ENCODE measurements at regions not wholly inside any gene's neighbourhood (a gene's known extent, or its start where the extent isn't known, plus 50 kb on each side); places are given as distances from the start of the nearest gene placed in this dataset.

DNA sequence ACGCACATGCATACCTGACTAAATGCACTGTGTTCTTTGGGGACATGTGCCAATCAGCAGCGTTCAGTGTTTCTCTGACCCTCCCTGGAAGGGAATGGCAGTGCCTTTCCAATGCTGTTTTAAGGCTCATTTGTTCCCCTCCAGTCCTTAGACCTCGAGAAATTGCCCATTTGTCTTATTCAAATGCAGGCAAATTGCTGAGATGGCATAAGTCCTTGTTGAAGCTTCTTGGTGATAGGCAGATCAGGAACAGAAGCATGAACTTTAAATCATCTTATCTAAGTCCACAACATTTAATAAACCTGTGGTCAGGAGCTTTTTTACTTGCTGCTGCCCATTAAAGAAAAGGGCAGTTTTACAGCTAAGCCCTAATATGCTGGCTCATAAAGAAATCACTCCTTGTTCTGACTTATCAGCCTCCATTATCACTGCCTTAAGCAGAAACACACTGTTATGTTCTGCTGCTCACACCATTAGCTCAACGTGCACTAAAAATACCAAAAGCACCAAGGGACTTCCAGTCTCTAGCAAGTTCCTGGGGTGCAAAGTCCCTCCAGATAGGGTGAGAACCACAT, 112.9 kb upstream of the LRFN2 start:
- no peak for DNase-seq
- no peak for ATAC-seq
- peaks cover 5 to 30% (median 11%) of the 10 kb centered on the region in 5 donors for H3K27me3 Mint-ChIP-seq
- no peaks in the 10 kb centered on the region for H3K4me1 Mint-ChIP-seq
- POLR2A ChIA-PET, result no interaction called here
- intact Hi-C loops (cut with micrococcal nuclease), result no loop called here
- Histone ChIP-seq H3K4me3 (ENCODE audit: low read length) (no peak overlapping the region), H3K27me3 (ENCODE audit: control insufficient read depth in 2 of 2, insufficient read depth in 2 of 2, low read length in 2 of 2) (no peaks in the 10 kb centered on the region), H3K36me3 (ENCODE audit: control insufficient read depth in 2 of 3, insufficient read depth in 3 of 3, low read length in 3 of 3) (no peaks in the 10 kb centered on the region), H3K27ac (ENCODE audit: low read depth, low read length) (no peak overlapping the region), H3K9me3 (ENCODE audit: control insufficient read depth in 2 of 3, low read length in 3 of 3) (no peaks in the 10 kb centered on the region), H3K4me1 (ENCODE audit: control insufficient read depth in 2 of 2, insufficient read depth in 2 of 2, low read length in 2 of 2) (no peaks in the 10 kb centered on the region)
- no peaks in the 10 kb centered on the region for H3K9me3 Mint-ChIP-seq
- no peak overlapping the region for H3K4me3 Mint-ChIP-seq
- no peak overlapping the region for H3K27ac Mint-ChIP-seq
- CTCF ChIA-PET, result no interaction called here
- no peaks in the 10 kb centered on the region for H3K36me3 Mint-ChIP-seq

DNA sequence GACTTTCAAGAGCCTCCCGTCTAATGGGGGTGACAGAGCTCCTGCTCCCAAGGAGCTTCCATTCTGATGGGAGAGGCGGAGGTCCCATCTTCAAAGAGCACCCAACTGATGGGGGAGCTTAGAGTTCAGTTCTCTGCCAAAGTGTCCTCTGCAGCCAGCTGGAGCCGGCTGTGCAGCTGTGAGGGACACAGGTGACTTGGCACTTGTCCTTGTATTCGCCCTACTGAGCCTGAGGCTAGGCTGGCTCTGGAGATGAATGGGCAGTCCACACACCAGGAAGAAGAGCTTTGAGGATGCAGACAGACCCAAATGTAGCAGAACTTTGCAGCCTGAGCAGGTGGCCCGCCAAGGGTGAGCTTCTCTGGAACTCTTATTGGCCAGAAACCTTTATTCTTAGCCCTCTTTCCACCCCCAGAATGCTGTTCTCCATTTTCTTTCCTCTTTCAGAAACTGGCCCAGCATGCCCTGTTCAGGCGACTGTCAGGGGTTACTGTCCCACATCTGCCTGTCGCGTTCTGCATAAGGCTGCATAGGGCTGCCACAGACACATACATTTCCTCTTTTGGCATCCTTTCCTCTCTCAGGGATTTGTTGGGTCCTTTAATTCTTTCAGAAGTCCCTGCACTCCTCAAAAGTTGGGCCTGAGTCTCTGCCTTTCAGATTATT, 108.7 kb upstream of the LRFN2 start:
- no peak overlapping the region for H3K4me3 ChIP-seq (ENCODE audit: low read length)
- no peak overlapping the region for H3K4me3 Mint-ChIP-seq
- DNase-seq, result no peak
- H3K27ac ChIP-seq (ENCODE audit: low read depth, low read length), result no peak overlapping the region
- H3K36me3 ChIP-seq (ENCODE audit: control insufficient read depth in 2 of 3, insufficient read depth in 3 of 3, low read length in 3 of 3), result no peaks in the 10 kb centered on the region
- H3K27ac Mint-ChIP-seq, result no peak overlapping the region
- no peaks in the 10 kb centered on the region for H3K27me3 ChIP-seq (ENCODE audit: control insufficient read depth in 2 of 2, insufficient read depth in 2 of 2, low read length in 2 of 2)
- H3K4me1 Mint-ChIP-seq, result no peaks in the 10 kb centered on the region
- CTCF ChIA-PET, result no interaction called here
- ATAC-seq, result no peak
- intact Hi-C loops (cut with micrococcal nuclease), result no loop called here
- no peaks in the 10 kb centered on the region for H3K9me3 Mint-ChIP-seq
- H3K36me3 Mint-ChIP-seq, result no peaks in the 10 kb centered on the region
- POLR2A ChIA-PET, result no interaction called here
- no peaks in the 10 kb centered on the region for H3K9me3 ChIP-seq (ENCODE audit: control insufficient read depth in 2 of 3, low read length in 3 of 3)
- H3K27me3 Mint-ChIP-seq, result peaks cover 0 to 10% (median 0%) of the 10 kb centered on the region in 5 donors
- H3K4me1 ChIP-seq (ENCODE audit: control insufficient read depth in 2 of 2, insufficient read depth in 2 of 2, low read length in 2 of 2), result no peaks in the 10 kb centered on the region

DNA sequence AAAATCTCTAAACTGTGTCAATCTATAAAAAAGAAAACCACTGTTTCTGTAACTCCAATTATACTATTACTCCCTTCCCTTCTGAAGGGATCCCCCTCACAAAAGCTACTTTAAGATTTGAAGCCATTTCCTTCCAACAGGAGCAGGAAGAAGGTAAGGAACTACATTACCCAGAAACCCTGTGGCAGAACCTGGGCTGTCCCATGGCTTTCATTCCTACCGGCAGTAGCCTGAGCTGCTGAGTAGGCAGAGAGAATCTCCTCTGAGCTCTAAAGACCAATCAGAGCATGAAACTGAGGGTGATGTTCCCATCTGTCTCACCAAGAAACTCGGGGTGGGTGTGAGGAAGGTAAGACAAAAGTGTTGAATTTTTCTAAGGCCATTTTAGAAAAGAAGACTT, 108.0 kb upstream of the LRFN2 start:
- CTCF ChIA-PET, result no interaction called here
- intact Hi-C loops (cut with micrococcal nuclease), result no loop called here

DNA sequence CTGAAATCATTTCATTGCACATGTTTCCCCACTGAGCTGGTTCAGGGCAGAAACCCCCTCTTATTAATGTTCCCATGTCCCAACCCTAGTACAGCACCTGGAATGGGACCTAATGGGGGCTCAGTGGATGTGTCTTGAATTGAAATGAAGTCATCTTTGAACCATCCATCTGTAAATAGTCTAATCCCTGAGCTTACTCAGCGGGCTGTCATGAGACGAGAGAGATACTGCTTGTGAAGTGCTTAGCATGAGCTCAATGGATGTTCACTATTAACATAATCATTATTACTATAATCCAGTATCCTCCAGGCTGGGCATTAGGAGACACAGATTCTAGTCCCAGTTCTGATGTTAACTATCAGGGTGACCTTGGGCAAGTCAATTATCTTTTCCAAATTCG, 106.6 kb upstream of the LRFN2 start:
- intact Hi-C loops (cut with micrococcal nuclease), result no loop called here
- peaks cover 0 to 9% (median 4%) of the 10 kb centered on the region in 5 donors for H3K27me3 Mint-ChIP-seq
- H3K36me3 Mint-ChIP-seq, result no peaks in the 10 kb centered on the region
- no peaks in the 10 kb centered on the region for H3K36me3 ChIP-seq (ENCODE audit: control insufficient read depth in 2 of 3, insufficient read depth in 3 of 3, low read length in 3 of 3)
- H3K27ac ChIP-seq (ENCODE audit: low read depth, low read length), result no peak overlapping the region
- no peak overlapping the region for H3K4me3 ChIP-seq (ENCODE audit: low read length)
- CTCF ChIA-PET, result no interaction called here
- no peaks in the 10 kb centered on the region for H3K4me1 ChIP-seq (ENCODE audit: control insufficient read depth in 2 of 2, insufficient read depth in 2 of 2, low read length in 2 of 2)
- no peak for ATAC-seq
- no peak for DNase-seq
- H3K4me1 Mint-ChIP-seq, result peaks cover 0 to 1% (median 0%) of the 10 kb centered on the region in 7 donors
- H3K27ac Mint-ChIP-seq, result no peak overlapping the region
- no peaks in the 10 kb centered on the region for H3K27me3 ChIP-seq (ENCODE audit: control insufficient read depth in 2 of 2, insufficient read depth in 2 of 2, low read length in 2 of 2)
- H3K4me3 Mint-ChIP-seq, result no peak overlapping the region
- POLR2A ChIA-PET, result no interaction called here
- H3K9me3 Mint-ChIP-seq, result no peaks in the 10 kb centered on the region
- no peaks in the 10 kb centered on the region for H3K9me3 ChIP-seq (ENCODE audit: control insufficient read depth in 2 of 3, low read length in 3 of 3)

More for the DNA sequence above, 108.0 kb upstream of the LRFN2 start:
- no peak overlapping the region for H3K27ac ChIP-seq (ENCODE audit: low read depth, low read length)
- H3K9me3 ChIP-seq (ENCODE audit: control insufficient read depth in 2 of 3, low read length in 3 of 3), result no peaks in the 10 kb centered on the region
- POLR2A ChIA-PET, result no interaction called here
- H3K36me3 ChIP-seq (ENCODE audit: control insufficient read depth in 2 of 3, insufficient read depth in 3 of 3, low read length in 3 of 3), result no peaks in the 10 kb centered on the region
- Mint-ChIP-seq H3K27ac (no peak overlapping the region), H3K4me3 (no peak overlapping the region), H3K36me3 (no peaks in the 10 kb centered on the region), H3K27me3 (peaks cover 0 to 10% (median 0%) of the 10 kb centered on the region in 5 donors), H3K9me3 (no peaks in the 10 kb centered on the region), H3K4me1 (no peaks in the 10 kb centered on the region)
- no peaks in the 10 kb centered on the region for H3K4me1 ChIP-seq (ENCODE audit: control insufficient read depth in 2 of 2, insufficient read depth in 2 of 2, low read length in 2 of 2)
- no peak overlapping the region for H3K4me3 ChIP-seq (ENCODE audit: low read length)
- H3K27me3 ChIP-seq (ENCODE audit: control insufficient read depth in 2 of 2, insufficient read depth in 2 of 2, low read length in 2 of 2), result no peaks in the 10 kb centered on the region
- DNase-seq, result no peak
- ATAC-seq, result no peak

DNA sequence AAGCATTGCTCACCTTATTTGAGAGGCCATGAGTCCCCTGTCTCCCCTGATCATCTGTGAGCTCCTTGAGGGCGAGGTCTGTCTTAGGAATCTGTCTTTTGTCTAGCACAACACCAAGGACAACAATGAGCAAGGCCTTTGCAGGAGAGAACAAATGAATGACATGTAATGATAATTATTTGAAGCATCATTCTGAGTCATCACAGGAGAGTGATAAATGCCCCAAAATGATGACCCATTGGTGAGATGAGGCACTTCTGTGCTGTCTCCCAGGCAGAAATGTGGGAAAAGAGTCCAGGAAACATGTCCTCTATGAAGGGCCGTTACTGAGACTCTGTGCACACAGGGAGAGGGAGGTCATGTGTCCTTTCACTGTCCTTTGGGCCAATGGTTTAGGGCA, 105.2 kb upstream of the LRFN2 start:
- peaks cover 0 to under 1% (median 0%) of the 10 kb centered on the region in 5 donors for H3K36me3 Mint-ChIP-seq
- DNase-seq (no peak), ATAC-seq (no peak)
- H3K27me3 Mint-ChIP-seq, result peaks cover 5 to 11% (median 8%) of the 10 kb centered on the region in 5 donors
- peaks cover 0 to 1% (median 0%) of the 10 kb centered on the region in 7 donors for H3K4me1 Mint-ChIP-seq
- no peak overlapping the region for H3K4me3 ChIP-seq (ENCODE audit: low read length)
- no peaks in the 10 kb centered on the region for H3K9me3 Mint-ChIP-seq
- H3K27me3 ChIP-seq (ENCODE audit: control insufficient read depth in 2 of 2, insufficient read depth in 2 of 2, low read length in 2 of 2), result no peaks in the 10 kb centered on the region
- no peak overlapping the region for H3K27ac Mint-ChIP-seq
- no peaks in the 10 kb centered on the region for H3K36me3 ChIP-seq (ENCODE audit: control insufficient read depth in 2 of 3, insufficient read depth in 3 of 3, low read length in 3 of 3)
- H3K27ac ChIP-seq (ENCODE audit: low read depth, low read length), result no peak overlapping the region
- H3K4me3 Mint-ChIP-seq, result no peak overlapping the region
- intact Hi-C loops (cut with micrococcal nuclease), result no loop called here
- H3K9me3 ChIP-seq (ENCODE audit: control insufficient read depth in 2 of 3, low read length in 3 of 3), result no peaks in the 10 kb centered on the region
- no peaks in the 10 kb centered on the region for H3K4me1 ChIP-seq (ENCODE audit: control insufficient read depth in 2 of 2, insufficient read depth in 2 of 2, low read length in 2 of 2)
- ChIA-PET CTCF (no interaction called here), POLR2A (no interaction called here)

DNA sequence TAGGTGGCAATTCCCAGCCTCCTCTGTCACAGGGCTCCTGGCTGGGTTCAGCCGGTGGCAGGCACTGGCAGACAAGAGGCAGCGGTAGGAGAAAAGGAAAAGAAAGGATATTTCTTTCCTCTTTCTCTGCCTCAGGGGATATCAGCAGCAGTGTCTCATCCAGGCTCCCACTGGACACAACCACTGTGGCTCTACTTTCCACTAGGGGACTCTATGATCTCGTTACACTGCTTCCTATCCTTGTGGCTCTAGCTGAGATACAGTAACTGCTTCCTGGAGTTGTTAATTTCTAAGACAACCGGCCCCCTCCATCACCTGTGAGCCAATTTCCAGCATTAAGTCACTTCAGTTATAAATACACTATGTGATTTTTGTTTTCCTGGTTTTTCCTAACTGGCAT, 102.0 kb upstream of the LRFN2 start:
- POLR2A ChIA-PET, result no interaction called here
- Histone ChIP-seq H3K27ac (ENCODE audit: low read depth, low read length) (no peak overlapping the region), H3K27me3 (ENCODE audit: control insufficient read depth in 2 of 2, insufficient read depth in 2 of 2, low read length in 2 of 2) (no peaks in the 10 kb centered on the region), H3K4me1 (ENCODE audit: control insufficient read depth in 2 of 2, insufficient read depth in 2 of 2, low read length in 2 of 2) (no peaks in the 10 kb centered on the region), H3K4me3 (ENCODE audit: low read length) (no peak overlapping the region), H3K9me3 (ENCODE audit: control insufficient read depth in 2 of 3, low read length in 3 of 3) (peaks cover 0 to 10% (median 0%) of the 10 kb centered on the region in 3 experiments), H3K36me3 (ENCODE audit: control insufficient read depth in 2 of 3, insufficient read depth in 3 of 3, low read length in 3 of 3) (no peaks in the 10 kb centered on the region)
- ATAC-seq, result no peak
- Mint-ChIP-seq H3K27me3 (peaks cover 9 to 25% (median 15%) of the 10 kb centered on the region in 5 donors), H3K9me3 (peaks cover 2 to 13% (median 5%) of the 10 kb centered on the region in 11 donors), H3K36me3 (peaks cover 0 to 7% (median 0%) of the 10 kb centered on the region in 5 donors), H3K27ac (no peak overlapping the region), H3K4me3 (no peak overlapping the region), H3K4me1 (peaks cover 0 to 1% (median 0%) of the 10 kb centered on the region in 7 donors)
- CTCF ChIA-PET, result no interaction called here
- intact Hi-C loops (cut with micrococcal nuclease), result no loop called here
- no peak for DNase-seq

- DNase-seq (no peak), ATAC-seq (no peak)
- Mint-ChIP-seq H3K4me1 (peaks cover 0 to 1% (median 0%) of the 10 kb centered on the region in 7 donors), H3K36me3 (peaks cover 0 to 7% (median 0%) of the 10 kb centered on the region in 5 donors), H3K9me3 (peaks cover 2 to 13% (median 5%) of the 10 kb centered on the region in 11 donors), H3K27ac (no peak overlapping the region), H3K4me3 (no peak overlapping the region), H3K27me3 (peaks cover 9 to 25% (median 16%) of the 10 kb centered on the region in 5 donors)
- H3K27me3 ChIP-seq (ENCODE audit: control insufficient read depth in 2 of 2, insufficient read depth in 2 of 2, low read length in 2 of 2), result no peaks in the 10 kb centered on the region
- H3K27ac ChIP-seq (ENCODE audit: low read depth, low read length), result no peak overlapping the region
- intact Hi-C loops (cut with micrococcal nuclease), result no loop called here
- H3K4me3 ChIP-seq (ENCODE audit: low read length), result no peak overlapping the region
- POLR2A ChIA-PET, result no interaction called here
- H3K9me3 ChIP-seq (ENCODE audit: control insufficient read depth in 2 of 3, low read length in 3 of 3), result peaks cover 0 to 10% (median 0%) of the 10 kb centered on the region in 3 experiments
- H3K4me1 ChIP-seq (ENCODE audit: control insufficient read depth in 2 of 2, insufficient read depth in 2 of 2, low read length in 2 of 2), result no peaks in the 10 kb centered on the region
- CTCF ChIA-PET, result no interaction called here
- no peaks in the 10 kb centered on the region for H3K36me3 ChIP-seq (ENCODE audit: control insufficient read depth in 2 of 3, insufficient read depth in 3 of 3, low read length in 3 of 3)
Measured at GRCh38 chr6:40688214-40688761, 101.1 kb upstream of the LRFN2 start.

All from naive thymus-derived CD4-positive, alpha-beta T cell (primary cell).